GM23248 (cell line): ENCODE measurements at regions not wholly inside any gene's neighbourhood (a gene's known extent, or its start where the extent isn't known, plus 50 kb on each side); places are given as distances from the start of the nearest gene placed in this dataset.

Experiments
- EZH2 ChIP-seq: fragments of 200-600 bp; sonication (generic); IDR thresholded peaks from 2 replicates; pipeline ENCODE4 v1.6.1; 2018; ENCODE audit warnings: antibody characterized with exemption, mild to moderate bottlenecking; ENCODE audit not compliant: insufficient read depth, poor library complexity, severe bottlenecking
- EZH2phosphoT487 ChIP-seq: fragments of 200-600 bp; sonication (generic); IDR thresholded peaks from 2 replicates; pipeline ENCODE4 v1.6.1; 2018; ENCODE audit warnings: antibody characterized with exemption, moderate library complexity, mild to moderate bottlenecking, low read depth; ENCODE audit not compliant: insufficient read depth

- TF ChIP-seq EZH2 (no peak), EZH2phosphoT487 (no peak)
These were observed 172.5 kb upstream of the FMR1 start for GRCh38 chrX:147739196-147739595.
